CD4-positive, alpha-beta T cell (primary cell): ENCODE measurements at regions not wholly inside any gene's neighbourhood (a gene's known extent, or its start where the extent isn't known, plus 50 kb on each side); places are given as distances from the start of the nearest gene placed in this dataset.

Experiments used
- ATAC-seq: fragments of 200-7000 bp; cut with Tn5 transposase; one replicate; pipeline ENCODE4 v1.10.0; 2022; ENCODE audit warnings: mild to moderate bottlenecking; ENCODE audit not compliant: poor library complexity
- CTCF ChIA-PET: fragments of 350-600 bp; sonication (Branson Sonifier 250); formaldehyde crosslinking; loops from one replicate; lab custom pipeline; 2021; ENCODE audit warnings: antibody characterized with exemption, inconsistent platforms; lab: Charles Lee
- POLR2A ChIA-PET: fragments of 350-600 bp; sonication (Branson Sonifier 250); formaldehyde crosslinking; loops from one replicate; lab custom pipeline; 2021; ENCODE audit warnings: antibody characterized with exemption, inconsistent platforms; lab: Charles Lee
- DNase-seq, 14 experiments: peaks; one replicate each; pipeline ENCODE4 v3.0.0-alpha.2; 2013 to 2020; ENCODE audit warnings: mixed read lengths in 2 of 14
- H3K27ac ChIP-seq, 2 donors: one replicate each; pipeline versions ENCODE4 v1.5.1 to v1.7.0; 2013; ENCODE audit warnings: low read length in 2 of 2, low read depth in 1 of 2, mild to moderate bottlenecking in 1 of 2
- H3K27me3 ChIP-seq, 2 experiments: 1 replicate in 1 of 2; 2 replicates in 1 of 2; pipeline versions ENCODE4 v1.6.1 to v1.7.0; 2013; ENCODE audit warnings: low read length in 2 of 2, control low read depth in 1 of 2, mild to moderate bottlenecking in 1 of 2, moderate library complexity in 1 of 2; ENCODE audit not compliant: insufficient read depth in 2 of 2, control insufficient read depth in 1 of 2
- H3K36me3 ChIP-seq: one replicate; pipeline ENCODE4 v1.6.1; 2013; ENCODE audit warnings: low read length, control low read depth; ENCODE audit not compliant: insufficient read depth
- H3K4me1 ChIP-seq: one replicate; pipeline ENCODE4 v1.6.1; 2013; ENCODE audit warnings: low read length, control low read depth; ENCODE audit not compliant: insufficient read depth
- H3K4me3 ChIP-seq: one replicate; pipeline ENCODE4 v1.5.1; 2013; ENCODE audit warnings: mild to moderate bottlenecking, low read length, moderate library complexity
- H3K9me3 ChIP-seq, 2 experiments: 1 replicate in 1 of 2; 2 replicates in 1 of 2; pipeline versions ENCODE4 v1.6.1 to v1.7.0; 2013; ENCODE audit warnings: low read length in 2 of 2, mild to moderate bottlenecking in 2 of 2, control low read depth in 1 of 2, moderate library complexity in 1 of 2; ENCODE audit not compliant: control insufficient read depth in 1 of 2, insufficient read depth in 1 of 2
- H3K27ac Mint-ChIP-seq: one replicate; pipeline ENCODE4 v1.8.0; 2020; ENCODE audit warnings: mixed read lengths
- H3K27me3 Mint-ChIP-seq: one replicate; pipeline ENCODE4 v1.8.0; 2021; ENCODE audit warnings: mixed read lengths
- H3K36me3 Mint-ChIP-seq: one replicate; pipeline ENCODE4 v1.8.0; 2021; ENCODE audit warnings: low read depth, mixed read lengths
- H3K4me1 Mint-ChIP-seq: one replicate; pipeline ENCODE4 v1.8.0; 2021; ENCODE audit warnings: low read depth, mixed read lengths
- H3K4me3 Mint-ChIP-seq: one replicate; pipeline ENCODE4 v1.8.0; 2020; ENCODE audit warnings: mild to moderate bottlenecking, mixed read lengths
- H3K9me3 Mint-ChIP-seq: one replicate; pipeline ENCODE4 v1.8.0; 2020; ENCODE audit warnings: mixed read lengths
- intact Hi-C, 2 experiments: fragments of 100-400 bp; cut with DNase I in 1 of 2; cut with micrococcal nuclease in 1 of 2; formaldehyde crosslinking; loops; one replicate each; pipeline versions ENCODE4 v1.15.1 to v1.9.0; 2023 to 2025; cut with DNase I, micrococcal nuclease
- TF ChIP-seq, protein P1 (sequence below): fragments of 200-600 bp; IDR thresholded peaks from one replicate; pipeline ENCODE4 v1.8.0; 2022; ENCODE audit warnings: antibody characterized with exemption, mild to moderate bottlenecking

GRCh38 chr12:71223139-71223538 lies 65.3 kb upstream of the TSPAN8 start:
- no peak overlapping the region for H3K4me3 ChIP-seq
- CTCF ChIA-PET, result no interaction called here
- POLR2A ChIA-PET, result no interaction called here

GRCh38 chr12:71222436-71222835 lies 64.6 kb upstream of the TSPAN8 start:
- Histone ChIP-seq H3K36me3 (no peaks in the 10 kb centered on the region), H3K4me1 (no peaks in the 10 kb centered on the region), H3K27ac (no peak overlapping the region), H3K9me3 (peaks cover 0 to 4% of the 10 kb centered on the region in 2 experiments), H3K4me3 (no peak overlapping the region), H3K27me3 (no peaks in the 10 kb centered on the region)
- H3K36me3 Mint-ChIP-seq, result no peaks in the 10 kb centered on the region
- no peaks in the 10 kb centered on the region for H3K4me1 Mint-ChIP-seq
- DNase-seq (no peak), ATAC-seq (no peak)
- H3K27ac Mint-ChIP-seq, result no peak overlapping the region
- POLR2A ChIA-PET, result no interaction called here
- no peaks in the 10 kb centered on the region for H3K27me3 Mint-ChIP-seq
- CTCF ChIA-PET, result no interaction called here
- no peaks in the 10 kb centered on the region for H3K9me3 Mint-ChIP-seq
- TF ChIP-seq, protein P1, sequence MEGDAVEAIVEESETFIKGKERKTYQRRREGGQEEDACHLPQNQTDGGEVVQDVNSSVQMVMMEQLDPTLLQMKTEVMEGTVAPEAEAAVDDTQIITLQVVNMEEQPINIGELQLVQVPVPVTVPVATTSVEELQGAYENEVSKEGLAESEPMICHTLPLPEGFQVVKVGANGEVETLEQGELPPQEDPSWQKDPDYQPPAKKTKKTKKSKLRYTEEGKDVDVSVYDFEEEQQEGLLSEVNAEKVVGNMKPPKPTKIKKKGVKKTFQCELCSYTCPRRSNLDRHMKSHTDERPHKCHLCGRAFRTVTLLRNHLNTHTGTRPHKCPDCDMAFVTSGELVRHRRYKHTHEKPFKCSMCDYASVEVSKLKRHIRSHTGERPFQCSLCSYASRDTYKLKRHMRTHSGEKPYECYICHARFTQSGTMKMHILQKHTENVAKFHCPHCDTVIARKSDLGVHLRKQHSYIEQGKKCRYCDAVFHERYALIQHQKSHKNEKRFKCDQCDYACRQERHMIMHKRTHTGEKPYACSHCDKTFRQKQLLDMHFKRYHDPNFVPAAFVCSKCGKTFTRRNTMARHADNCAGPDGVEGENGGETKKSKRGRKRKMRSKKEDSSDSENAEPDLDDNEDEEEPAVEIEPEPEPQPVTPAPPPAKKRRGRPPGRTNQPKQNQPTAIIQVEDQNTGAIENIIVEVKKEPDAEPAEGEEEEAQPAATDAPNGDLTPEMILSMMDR, result no peak
- no peak overlapping the region for H3K4me3 Mint-ChIP-seq
- intact Hi-C loops, result no loop called here

More at GRCh38 chr12:71223139-71223538, 65.3 kb upstream of the TSPAN8 start:
- no peak overlapping the region for H3K27ac Mint-ChIP-seq
- peaks cover 0 to 4% of the 10 kb centered on the region in 2 experiments for H3K9me3 ChIP-seq
- H3K9me3 Mint-ChIP-seq, result no peaks in the 10 kb centered on the region
- H3K27ac ChIP-seq, result no peak overlapping the region
- H3K4me3 Mint-ChIP-seq, result no peak overlapping the region
- TF ChIP-seq, protein P1, result no peak
- H3K27me3 Mint-ChIP-seq, result no peaks in the 10 kb centered on the region
- H3K4me1 Mint-ChIP-seq, result no peaks in the 10 kb centered on the region
- intact Hi-C loops, result no loop called here
- no peaks in the 10 kb centered on the region for H3K36me3 ChIP-seq
- DNase-seq (no peak), ATAC-seq (no peak)
- H3K27me3 ChIP-seq, result no peaks in the 10 kb centered on the region
- H3K36me3 Mint-ChIP-seq, result no peaks in the 10 kb centered on the region
- no peaks in the 10 kb centered on the region for H3K4me1 ChIP-seq

GRCh38 chr12:71220260-71220659 lies 62.5 kb upstream of the TSPAN8 start:
- TF ChIP-seq, protein P1, result no peak

More at GRCh38 chr12:71220260-71220659, 62.5 kb upstream of the TSPAN8 start:
- Histone ChIP-seq H3K4me3 (no peak overlapping the region), H3K27ac (no peak overlapping the region), H3K9me3 (no peaks in the 10 kb centered on the region), H3K27me3 (no peaks in the 10 kb centered on the region), H3K36me3 (no peaks in the 10 kb centered on the region), H3K4me1 (no peaks in the 10 kb centered on the region)
- Mint-ChIP-seq H3K4me3 (no peak overlapping the region), H3K27me3 (no peaks in the 10 kb centered on the region), H3K4me1 (no peaks in the 10 kb centered on the region), H3K9me3 (no peaks in the 10 kb centered on the region), H3K27ac (no peak overlapping the region), H3K36me3 (no peaks in the 10 kb centered on the region)
- CTCF ChIA-PET, result no interaction called here
- POLR2A ChIA-PET, result no interaction called here
- intact Hi-C loops, result no loop called here
- no peak for DNase-seq
- ATAC-seq, result no peak
